H7 (cell line): ENCODE measurements at regions not wholly inside any gene's neighbourhood (a gene's known extent, or its start where the extent isn't known, plus 50 kb on each side); places are given as distances from the start of the nearest gene placed in this dataset.
A peak's percentile ranks its signal among the peaks of the same experiment; 100 is the strongest.
"Not testable (repeated sequence)": the region's sequence is repeated elsewhere in the genome, so short reads cannot be mapped to it uniquely, and the experiment has no call there.

ENCODE experiments used
- DNase-seq: peaks from one replicate; pipeline ENCODE4 v3.0.0; 2012
- H3K27me3 ChIP-seq: 2 replicates; pipeline ENCODE4 v1.6.0; 2011; ENCODE audit warnings: mild to moderate bottlenecking, low read length; ENCODE audit not compliant: control insufficient read depth, insufficient read depth
- H3K36me3 ChIP-seq: replicated peaks from 2 replicates; pipeline ENCODE4 v1.5.1; 2011; ENCODE audit warnings: low read length; ENCODE audit not compliant: control insufficient read depth, insufficient read depth
- H3K4me3 ChIP-seq: 2 replicates; pipeline ENCODE4 v1.5.1; 2011; ENCODE audit warnings: low read depth, mild to moderate bottlenecking, control low read depth, low read length, moderate library complexity; ENCODE audit not compliant: insufficient read depth

DNA sequence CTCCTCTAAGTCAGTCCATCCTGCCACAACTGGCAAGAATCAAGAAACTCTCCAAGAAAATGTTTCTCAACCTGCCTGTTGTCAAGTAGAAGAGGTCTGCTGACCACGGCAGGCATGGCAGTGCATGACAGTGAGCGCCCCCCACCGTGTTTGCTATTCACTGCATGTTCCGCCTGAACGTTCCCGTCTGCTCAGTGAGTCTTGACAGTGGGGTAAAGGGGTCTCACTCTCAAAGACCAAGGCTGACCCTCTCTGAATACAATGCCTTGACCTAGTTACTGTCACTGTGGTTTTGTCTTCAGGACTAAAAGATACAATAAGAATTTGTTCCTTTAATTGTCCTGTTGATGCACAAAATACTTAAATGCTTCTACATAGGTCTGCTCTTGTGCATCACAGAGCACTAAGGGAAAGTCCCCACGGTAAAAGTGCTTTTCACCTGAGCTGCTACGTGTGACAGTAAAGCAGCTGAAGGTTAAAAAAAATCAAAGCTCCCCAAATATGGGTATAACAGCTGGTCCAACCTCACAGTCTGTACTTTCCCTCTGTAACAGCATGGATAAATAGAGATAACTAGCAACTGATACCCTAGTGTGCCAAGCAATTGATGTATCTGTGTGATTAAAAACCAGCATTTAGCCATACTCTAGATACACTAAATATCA lies 555.8 kb upstream of the ZNF337 start:
- H3K4me3 ChIP-seq, DNase-seq, H3K27me3 ChIP-seq, H3K36me3 ChIP-seq: not testable (repeated sequence)

DNA sequence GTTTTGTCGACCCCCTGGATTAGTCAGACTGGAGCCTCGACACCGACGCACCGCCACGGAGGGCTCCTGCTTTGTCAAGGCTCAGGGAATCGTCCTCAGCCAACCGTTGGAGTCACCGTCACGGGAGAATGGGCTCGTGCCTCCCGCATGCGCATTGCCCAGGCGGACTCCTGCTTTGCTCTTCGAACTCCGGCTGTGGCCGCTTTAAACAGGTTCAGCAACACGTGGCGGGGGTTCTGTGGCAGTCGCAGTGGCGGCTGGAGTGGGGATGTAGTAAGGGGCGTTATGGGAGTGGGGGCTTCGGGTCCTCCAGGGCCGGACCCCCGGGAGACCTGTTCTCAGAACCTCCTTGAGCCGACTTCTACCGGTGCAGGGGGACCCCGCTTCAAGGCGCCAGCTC lies 554.7 kb upstream of the ZNF337 start:
- not testable (repeated sequence) for H3K36me3 ChIP-seq, H3K27me3 ChIP-seq, DNase-seq, H3K4me3 ChIP-seq

DNA sequence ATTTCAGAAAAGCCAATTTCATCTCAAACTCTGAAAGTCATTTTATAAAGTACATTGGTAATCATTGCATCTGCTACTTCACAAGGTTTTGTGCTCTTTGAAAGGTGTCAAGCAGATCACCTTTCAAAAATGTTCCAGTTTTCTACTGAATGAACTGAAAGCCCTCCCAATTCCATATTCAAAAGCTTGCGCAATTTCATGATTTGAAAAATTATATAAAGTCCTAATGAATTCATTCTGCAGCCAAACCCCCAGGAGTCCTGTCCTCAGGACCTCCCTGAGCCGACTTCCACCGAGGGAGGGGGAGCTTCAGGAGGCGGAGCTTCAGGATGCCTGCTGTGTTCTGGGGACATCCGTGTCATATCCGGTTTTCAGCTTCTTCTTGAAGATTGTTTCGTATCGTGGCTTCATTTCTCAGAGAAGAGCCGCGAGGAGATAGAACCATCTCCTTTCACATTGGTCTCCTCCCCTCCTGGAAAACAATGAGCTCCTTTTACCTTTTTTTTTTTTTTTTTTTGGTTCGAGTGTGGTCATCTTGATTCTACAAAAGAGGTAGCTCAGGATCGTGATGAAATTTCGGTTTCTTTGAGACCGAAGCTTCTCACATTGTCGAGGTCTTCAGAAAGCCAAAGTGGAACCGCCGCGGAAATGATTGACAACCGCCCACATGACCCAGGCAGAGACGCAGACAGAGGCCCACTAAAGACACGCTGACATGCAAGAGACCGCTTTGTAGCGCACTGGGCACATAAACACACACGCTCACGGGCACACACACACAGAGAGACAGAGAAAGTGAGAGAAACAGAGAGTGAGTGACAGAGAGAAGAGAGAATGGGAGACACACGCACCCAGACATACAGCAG lies 553.8 kb upstream of the ZNF337 start:
- not testable (repeated sequence) for H3K4me3 ChIP-seq, H3K27me3 ChIP-seq, DNase-seq

DNA sequence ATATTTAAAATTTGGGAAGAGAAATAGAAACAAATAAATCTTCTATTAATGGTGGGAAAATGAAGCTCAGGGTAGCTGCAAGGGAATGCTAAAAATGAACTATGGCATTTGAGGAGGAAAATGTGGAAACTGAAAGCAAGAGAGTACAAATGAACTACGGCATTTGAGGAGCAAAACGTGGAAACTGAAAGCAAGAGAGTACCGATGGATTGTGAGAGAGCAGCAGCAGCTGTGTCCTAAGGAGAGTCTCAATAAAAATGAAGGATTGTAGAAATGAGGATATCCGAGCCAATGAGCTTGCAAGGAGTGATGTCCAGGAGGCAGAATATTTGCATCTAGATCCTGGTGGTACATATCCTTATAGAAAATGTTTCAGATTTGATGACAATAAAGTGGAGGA lies 547.1 kb upstream of the ZNF337 start:
- Histone ChIP-seq H3K36me3 (no peaks in the 10 kb centered on the region), H3K27me3 (no peaks in the 10 kb centered on the region), H3K4me3 (no peak overlapping the region)
- no peak for DNase-seq

More for the DNA sequence above, 553.8 kb upstream of the ZNF337 start:
- not testable (repeated sequence) for H3K36me3 ChIP-seq

DNA sequence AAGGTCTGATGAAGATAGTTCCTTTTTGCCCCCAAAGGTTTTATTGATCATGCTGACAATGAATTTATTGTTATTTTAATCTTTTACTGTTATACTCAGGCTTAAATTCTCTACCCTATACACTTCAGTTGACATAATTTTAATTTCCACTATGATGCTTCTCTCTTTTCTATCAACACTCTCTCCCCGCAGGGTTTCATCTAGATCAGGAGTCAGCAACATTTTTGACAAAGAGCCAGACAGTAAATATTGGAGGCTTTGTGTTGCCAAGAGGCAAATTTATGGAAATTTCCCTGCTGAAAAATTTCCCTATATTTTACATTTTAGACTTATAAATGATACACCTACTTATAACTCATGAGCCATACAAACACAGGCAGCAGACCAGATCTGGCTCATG lies 524.0 kb upstream of the ZNF337 start:
- H3K36me3 ChIP-seq, DNase-seq, H3K4me3 ChIP-seq: not testable (repeated sequence)

DNA sequence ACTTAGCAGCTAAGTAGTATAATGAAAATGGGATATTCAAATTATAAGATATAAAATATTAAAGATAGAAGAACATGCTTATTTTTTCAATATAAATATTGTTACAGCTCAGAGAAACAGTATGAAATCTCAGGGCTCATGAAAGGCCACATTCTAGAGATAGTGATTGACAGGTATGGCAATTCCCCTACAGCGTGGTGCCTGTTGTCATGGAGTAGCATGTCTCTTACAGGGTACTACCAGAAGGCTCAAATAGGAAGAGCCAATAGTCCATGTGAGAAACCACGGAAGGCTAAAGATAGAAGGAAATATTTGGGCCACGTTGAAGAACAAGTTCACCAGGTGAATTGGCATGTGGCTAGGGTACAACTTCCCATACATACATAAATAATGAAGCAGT lies 522.9 kb upstream of the ZNF337 start:
- not testable (repeated sequence) for H3K4me3 ChIP-seq, DNase-seq, H3K36me3 ChIP-seq, H3K27me3 ChIP-seq

More for the DNA sequence above, 524.0 kb upstream of the ZNF337 start:
- H3K27me3 ChIP-seq = not testable (repeated sequence)

DNA sequence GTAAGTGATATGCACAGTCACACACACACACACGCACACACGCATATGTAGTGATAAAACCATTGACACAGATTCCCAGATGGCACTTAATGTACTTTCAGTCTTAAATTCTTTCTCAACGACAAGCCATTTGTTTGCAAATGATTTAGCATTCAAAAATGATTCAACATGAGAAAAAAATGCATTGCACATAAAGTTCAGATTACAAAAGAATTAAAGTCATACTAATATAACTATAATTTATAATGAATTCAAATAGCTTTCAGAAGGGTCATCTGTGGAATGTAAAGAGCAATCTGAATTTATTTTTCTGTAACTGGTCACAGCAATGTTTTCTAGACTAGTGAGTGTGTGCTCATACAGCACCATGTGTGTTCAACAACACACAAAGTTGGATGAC lies 521.6 kb upstream of the ZNF337 start:
- no peak for DNase-seq
- Histone ChIP-seq H3K4me3 (no peak overlapping the region), H3K36me3 (no peaks in the 10 kb centered on the region), H3K27me3 (no peaks in the 10 kb centered on the region)

DNA sequence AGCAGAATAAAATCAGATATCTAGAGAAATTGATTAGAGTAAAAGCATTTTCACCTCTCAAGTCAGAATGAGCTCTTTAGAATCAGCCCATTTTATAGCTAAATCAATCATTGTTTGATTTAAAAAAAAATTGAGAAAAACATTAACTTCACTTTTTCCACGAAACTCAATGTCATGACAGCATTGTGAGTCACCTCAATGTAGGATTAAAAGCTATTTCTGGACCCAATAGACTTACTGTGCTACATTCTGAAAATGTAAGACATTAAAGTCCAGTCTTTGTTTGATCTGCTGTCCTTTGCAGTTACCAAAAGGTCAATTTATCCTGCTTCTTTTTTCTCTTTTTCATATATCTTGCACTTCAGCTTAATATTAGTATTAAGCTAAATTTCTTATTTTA lies 519.4 kb upstream of the ZNF337 start:
- Histone ChIP-seq H3K36me3 (no peaks in the 10 kb centered on the region), H3K27me3 (no peaks in the 10 kb centered on the region), H3K4me3 (no peak overlapping the region)
- DNase-seq = no peak

DNA sequence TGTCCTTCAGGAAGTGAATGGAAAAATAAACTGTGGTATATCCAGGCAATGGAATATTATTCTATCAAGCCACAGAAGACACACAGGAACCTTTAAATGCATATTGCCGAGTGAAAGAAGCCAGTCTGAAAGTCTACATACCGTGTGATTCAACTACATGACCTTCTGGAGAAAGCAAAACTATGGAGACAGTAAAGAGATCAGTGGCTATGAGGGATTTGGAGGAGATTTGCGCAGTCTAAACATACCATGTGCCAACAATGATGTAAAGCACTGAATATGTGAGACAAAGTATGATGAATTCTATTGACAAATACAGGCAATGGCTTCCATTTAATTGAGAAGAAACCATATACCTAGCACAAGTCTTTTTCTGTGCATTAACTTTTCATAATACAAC lies 518.3 kb upstream of the ZNF337 start:
- Histone ChIP-seq H3K4me3 (no peak overlapping the region), H3K36me3 (no peaks in the 10 kb centered on the region), H3K27me3 (peaks cover 4% of the 10 kb centered on the region)
- no peak for DNase-seq

DNA sequence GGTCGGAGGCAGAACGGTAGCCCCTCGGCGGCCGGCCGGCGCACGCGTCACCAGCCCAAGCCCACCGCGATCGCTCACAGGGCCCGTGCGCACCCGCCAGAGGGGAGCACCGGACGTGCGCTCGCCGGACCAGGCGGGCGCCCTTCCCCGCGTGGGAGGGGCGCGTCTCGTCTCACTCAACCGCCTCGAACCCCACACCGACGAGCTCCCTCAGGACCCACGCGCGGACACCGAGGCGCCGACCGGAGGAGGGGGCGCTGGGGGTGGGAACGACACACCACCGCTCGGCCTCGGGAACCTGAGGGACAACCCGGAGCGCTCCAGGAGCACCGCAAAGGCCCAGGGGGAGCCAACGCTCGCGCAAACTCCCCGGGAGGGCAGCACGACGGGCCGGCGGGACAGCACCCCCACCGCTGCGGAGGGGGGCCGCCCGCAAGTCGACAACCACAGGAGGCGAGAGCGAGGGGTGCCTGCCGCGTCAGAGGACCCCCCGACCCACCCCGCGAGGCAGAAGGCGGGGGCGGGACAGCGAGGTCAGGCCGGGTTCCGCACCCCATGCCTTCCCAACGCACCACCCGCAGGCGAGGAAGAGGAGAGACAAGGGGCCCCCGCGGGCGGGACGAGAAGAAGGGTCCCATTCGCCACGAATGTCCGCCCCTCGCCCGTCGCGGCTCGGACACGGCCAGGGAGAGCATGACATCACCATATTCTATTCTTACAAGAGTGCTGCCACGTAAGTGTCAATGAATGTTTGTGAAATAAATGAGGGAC lies 512.7 kb upstream of the ZNF337 start:
- peak overlapping the region; percentile 48 for H3K4me3 ChIP-seq
- DNase-seq = peak; percentile 59
- peaks cover 38% of the 10 kb centered on the region for H3K27me3 ChIP-seq
- H3K36me3 ChIP-seq = no peaks in the 10 kb centered on the region

DNA sequence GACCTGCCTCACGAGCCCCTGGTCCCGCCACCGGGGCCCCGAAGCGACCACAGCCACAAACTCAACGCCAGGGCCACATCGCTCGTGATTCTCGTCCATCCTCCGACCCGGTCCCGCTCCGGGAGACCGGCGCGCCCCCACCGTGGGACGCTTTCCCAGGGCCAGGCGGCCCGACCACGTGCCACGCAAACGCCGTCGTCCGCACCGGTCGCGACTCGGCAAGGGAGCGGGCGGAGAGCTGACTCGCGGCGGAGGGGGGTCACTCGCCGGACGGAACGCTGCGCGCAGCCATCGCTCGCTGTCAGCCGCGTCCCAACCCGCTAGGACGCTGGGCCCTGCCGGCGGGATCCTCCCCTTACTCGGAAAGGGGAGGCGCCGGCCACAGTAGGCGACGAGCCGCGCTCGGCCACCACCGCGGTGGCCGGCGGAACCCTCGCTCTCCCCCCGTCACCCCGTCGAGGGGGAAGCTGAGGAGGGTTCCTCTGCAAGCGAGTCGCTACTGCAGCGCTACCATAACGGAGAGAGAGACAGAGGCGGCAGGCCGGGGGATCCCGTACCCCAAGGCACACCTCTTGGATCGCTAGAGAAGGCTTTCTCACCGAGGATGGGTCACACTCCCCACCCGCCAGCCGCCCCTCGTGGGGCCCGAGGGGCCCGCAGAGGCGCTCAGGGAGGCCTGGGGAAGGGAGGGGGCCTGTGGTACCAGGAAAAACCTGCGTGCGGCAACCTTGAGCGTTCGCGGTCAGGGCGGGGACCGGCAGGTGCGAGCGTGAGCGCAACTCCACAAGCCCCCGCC lies 511.8 kb upstream of the ZNF337 start:
- Histone ChIP-seq H3K4me3 (peak overlapping the region; percentile 48), H3K27me3 (peaks cover 38% of the 10 kb centered on the region), H3K36me3 (no peaks in the 10 kb centered on the region)
- peak; percentile 77 for DNase-seq

DNA sequence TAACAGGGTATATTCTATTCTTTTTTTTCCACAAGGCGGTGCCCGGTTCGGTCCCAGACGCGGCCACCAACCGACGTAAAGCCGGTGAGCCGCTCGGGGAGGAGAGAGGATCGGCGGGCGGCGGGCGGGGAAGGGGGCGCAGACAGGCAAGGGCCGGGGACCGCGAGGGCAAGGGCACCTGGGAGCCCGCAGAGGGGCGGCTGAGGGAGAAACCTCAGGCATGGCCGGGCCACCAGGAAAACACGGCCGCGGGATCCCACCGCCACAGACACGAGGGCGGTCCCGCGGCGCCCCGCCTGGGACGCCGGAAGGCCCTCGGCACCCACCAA lies 511.3 kb upstream of the ZNF337 start:
- peak; percentile 57 for DNase-seq
- peaks cover 38% of the 10 kb centered on the region for H3K27me3 ChIP-seq

DNA sequence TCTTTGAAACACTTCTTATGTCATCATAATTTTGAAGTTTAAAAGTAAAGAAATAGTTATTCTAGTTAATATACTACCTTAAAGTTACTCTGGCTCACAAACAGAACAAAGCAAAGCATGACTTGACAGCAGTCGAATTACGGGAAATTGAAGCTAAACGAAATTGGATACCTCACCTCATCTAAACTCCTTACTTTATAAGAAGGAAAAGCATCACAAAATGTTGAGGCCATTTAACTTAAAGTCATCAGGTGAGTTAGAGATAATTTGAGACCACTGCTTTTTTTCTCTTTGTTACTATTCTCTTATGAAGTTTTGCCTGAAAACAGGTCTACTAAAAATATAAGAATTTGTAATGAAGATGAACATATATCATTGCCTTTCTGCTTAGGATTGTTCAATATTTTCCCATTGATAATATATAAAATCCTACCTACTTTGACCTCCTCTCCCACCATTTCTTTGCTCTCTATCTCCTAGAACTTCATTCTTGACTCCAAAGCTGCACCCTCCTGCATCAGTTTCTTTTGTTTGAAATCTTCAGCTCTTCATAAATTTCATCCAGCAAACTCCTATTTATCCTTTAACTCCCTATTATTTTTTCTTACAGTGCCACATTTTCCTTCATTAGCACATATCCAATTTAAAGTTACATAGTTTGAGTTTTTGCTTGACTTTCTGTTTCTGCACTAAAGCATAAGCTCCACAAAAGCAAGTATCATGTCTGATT lies 510.7 kb upstream of the ZNF337 start:
- H3K36me3 ChIP-seq = no peaks in the 10 kb centered on the region
- H3K27me3 ChIP-seq = peaks cover 38% of the 10 kb centered on the region
- H3K4me3 ChIP-seq = no peak overlapping the region
- DNase-seq = no peak

More for the DNA sequence above, 511.3 kb upstream of the ZNF337 start:
- H3K4me3 ChIP-seq = peak overlapping the region; percentile 48
- H3K36me3 ChIP-seq = not testable (repeated sequence)

DNA sequence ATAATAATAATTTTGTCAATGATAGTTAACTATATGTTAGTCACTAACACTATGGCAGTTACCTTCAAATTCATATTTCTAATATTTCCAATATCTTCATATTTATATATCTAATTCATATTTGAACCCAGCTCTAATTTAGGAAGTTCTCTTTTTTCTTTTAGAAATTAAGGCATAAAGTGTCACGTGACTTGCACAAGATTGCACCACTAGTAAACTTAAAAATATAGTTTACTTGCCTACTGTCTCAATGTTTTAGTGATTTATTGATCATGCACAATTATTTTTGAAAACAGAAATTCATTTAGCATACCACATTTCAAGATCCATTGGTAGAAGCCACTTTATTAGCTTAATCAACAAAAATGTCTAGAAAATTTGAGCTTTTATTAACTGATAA lies 508.7 kb upstream of the ZNF337 start:
- no peak overlapping the region for H3K4me3 ChIP-seq
- no peaks in the 10 kb centered on the region for H3K36me3 ChIP-seq
- DNase-seq = no peak
- H3K27me3 ChIP-seq = peaks cover 38% of the 10 kb centered on the region
